Activated CD4-positive, alpha-beta T cell treated with anti-CD3 and anti-CD28 coated beads, Interleukin-2, amount 10 ng/mL, durations not matched to agents 24 days and 14 days (primary cell): ENCODE measurements at regions not wholly inside any gene's neighbourhood (a gene's known extent, or its start where the extent isn't known, plus 50 kb on each side); places are given as distances from the start of the nearest gene placed in this dataset.

Experiments used
- DNase-seq: peaks from one replicate; pipeline ENCODE4 v3.0.0; 2022
- H3K27ac Mint-ChIP-seq: one replicate; pipeline ENCODE4 v1.8.0; 2022; ENCODE audit warnings: mild to moderate bottlenecking, mixed read lengths
- H3K27me3 Mint-ChIP-seq: one replicate; pipeline ENCODE4 v1.8.0; 2022; ENCODE audit warnings: mixed read lengths
- H3K36me3 Mint-ChIP-seq: one replicate; pipeline ENCODE4 v1.8.0; 2022; ENCODE audit warnings: low read depth, mild to moderate bottlenecking, mixed read lengths
- H3K4me1 Mint-ChIP-seq: one replicate; pipeline ENCODE4 v1.8.0; 2021; ENCODE audit warnings: mixed read lengths
- H3K4me3 Mint-ChIP-seq: one replicate; pipeline ENCODE4 v1.8.0; 2022; ENCODE audit warnings: mild to moderate bottlenecking, moderate library complexity, mixed read lengths
- H3K9me3 Mint-ChIP-seq: one replicate; pipeline ENCODE4 v1.8.0; 2021; ENCODE audit warnings: mixed read lengths
- intact Hi-C: fragments of 100-400 bp; cut with micrococcal nuclease; formaldehyde crosslinking; loops from one replicate; pipeline ENCODE4 v1.15.1; 2023

DNA sequence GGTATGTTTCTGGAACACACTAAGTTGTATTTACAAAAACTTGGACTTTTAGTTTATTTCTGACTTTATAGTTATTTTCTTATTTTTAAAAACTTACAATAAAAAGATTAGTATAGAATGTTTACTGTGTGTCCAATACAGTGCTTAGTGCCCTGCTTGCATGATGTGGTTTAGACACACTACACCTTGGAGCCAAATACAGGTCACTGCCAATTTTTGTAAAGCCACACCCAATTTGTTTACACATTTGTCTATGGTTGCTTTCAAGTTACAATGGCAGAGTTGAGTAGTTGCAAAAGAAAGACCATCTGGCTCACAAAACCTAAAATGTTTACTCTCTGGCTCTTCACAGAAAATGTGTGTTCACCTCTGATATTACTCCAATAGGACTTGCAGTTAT lies 807.1 kb downstream of the KCNJ2 start:
- no peaks in the 10 kb centered on the region for H3K27me3 Mint-ChIP-seq
- no peak for DNase-seq
- intact Hi-C loops: no loop called here
- no peak overlapping the region for H3K4me3 Mint-ChIP-seq
- H3K9me3 Mint-ChIP-seq: peaks cover 3% of the 10 kb centered on the region
- no peaks in the 10 kb centered on the region for H3K36me3 Mint-ChIP-seq
- H3K27ac Mint-ChIP-seq: no peak overlapping the region
- no peaks in the 10 kb centered on the region for H3K4me1 Mint-ChIP-seq

DNA sequence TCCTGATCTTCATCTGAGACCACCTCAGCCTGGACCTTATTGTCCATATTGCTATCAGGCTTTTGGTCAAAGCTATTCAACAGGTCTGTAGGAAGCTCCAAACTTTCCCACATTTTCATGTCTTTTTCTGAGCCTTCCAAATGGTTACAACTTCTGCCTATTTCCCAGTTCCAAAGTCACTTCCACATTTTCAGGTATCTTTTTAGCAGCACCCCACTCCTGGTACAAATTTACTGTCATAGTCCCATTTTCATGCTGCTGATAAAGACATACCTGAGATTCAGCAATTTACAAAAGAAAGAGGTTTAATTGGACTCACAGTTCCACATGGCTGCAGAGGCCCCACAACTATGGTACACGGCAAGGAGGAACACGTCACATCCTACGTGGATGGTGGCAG lies 815.5 kb downstream of the KCNJ2 start:
- H3K27ac Mint-ChIP-seq: no peak overlapping the region
- no peaks in the 10 kb centered on the region for H3K27me3 Mint-ChIP-seq
- no peaks in the 10 kb centered on the region for H3K36me3 Mint-ChIP-seq
- peaks cover 25% of the 10 kb centered on the region for H3K9me3 Mint-ChIP-seq
- intact Hi-C loops: no loop called here
- no peaks in the 10 kb centered on the region for H3K4me1 Mint-ChIP-seq
- no peak for DNase-seq
- H3K4me3 Mint-ChIP-seq: no peak overlapping the region

- intact Hi-C loops: no loop called here
- peaks cover 24% of the 10 kb centered on the region for H3K9me3 Mint-ChIP-seq
- H3K4me3 Mint-ChIP-seq: no peak overlapping the region
These were observed 818.6 kb downstream of the KCNJ2 start for GRCh38 chr17:70987867-70988340.

GRCh38 chr17:70988622-70989021 lies 819.3 kb downstream of the KCNJ2 start:
- intact Hi-C loops: no loop called here
- Mint-ChIP-seq H3K9me3 (peaks cover 17% of the 10 kb centered on the region), H3K27ac (no peak overlapping the region), H3K36me3 (no peaks in the 10 kb centered on the region), H3K4me1 (no peaks in the 10 kb centered on the region), H3K27me3 (no peaks in the 10 kb centered on the region), H3K4me3 (no peak overlapping the region)
- DNase-seq: no peak

More at GRCh38 chr17:70987867-70988340, 818.6 kb downstream of the KCNJ2 start:
- H3K27me3 Mint-ChIP-seq: no peaks in the 10 kb centered on the region
- no peaks in the 10 kb centered on the region for H3K4me1 Mint-ChIP-seq
- DNase-seq: no peak
- H3K36me3 Mint-ChIP-seq: no peaks in the 10 kb centered on the region
- no peak overlapping the region for H3K27ac Mint-ChIP-seq

- DNase-seq: no peak
- Mint-ChIP-seq H3K4me1 (no peaks in the 10 kb centered on the region), H3K36me3 (no peaks in the 10 kb centered on the region), H3K4me3 (no peak overlapping the region), H3K9me3 (peaks cover 16% of the 10 kb centered on the region), H3K27ac (no peak overlapping the region), H3K27me3 (no peaks in the 10 kb centered on the region)
- intact Hi-C loops: no loop called here
These were observed 819.9 kb downstream of the KCNJ2 start for GRCh38 chr17:70989280-70989679.

- no peaks in the 10 kb centered on the region for H3K27me3 Mint-ChIP-seq
- H3K36me3 Mint-ChIP-seq: no peaks in the 10 kb centered on the region
These were observed 824.9 kb downstream of the KCNJ2 start for GRCh38 chr17:70994194-70994593.

DNA sequence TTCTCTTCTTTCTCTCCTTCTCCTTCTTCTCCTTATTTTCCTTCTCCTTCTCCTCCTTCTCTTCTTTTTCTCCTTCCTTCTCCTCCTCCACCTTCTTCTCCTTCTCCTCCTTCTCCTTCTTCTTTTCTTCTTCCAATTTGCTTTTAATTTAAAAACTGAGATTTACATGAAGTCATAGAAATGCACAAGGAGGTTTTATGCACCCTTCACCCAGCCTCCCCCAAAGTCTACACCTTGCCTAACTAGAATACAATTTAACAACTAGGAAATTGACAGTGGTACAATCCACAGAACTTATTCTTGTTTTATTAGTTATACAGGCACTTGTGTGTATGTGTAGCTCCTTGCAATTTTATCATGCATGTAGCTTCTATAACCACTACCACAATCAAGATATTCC lies 826.7 kb downstream of the KCNJ2 start:
- H3K9me3 Mint-ChIP-seq: no peaks in the 10 kb centered on the region
- intact Hi-C loops: no loop called here
- H3K27ac Mint-ChIP-seq: no peak overlapping the region
- no peaks in the 10 kb centered on the region for H3K4me1 Mint-ChIP-seq
- DNase-seq: no peak
- H3K4me3 Mint-ChIP-seq: no peak overlapping the region
- H3K36me3 Mint-ChIP-seq: no peaks in the 10 kb centered on the region
- H3K27me3 Mint-ChIP-seq: no peaks in the 10 kb centered on the region

More at GRCh38 chr17:70994194-70994593, 824.9 kb downstream of the KCNJ2 start:
- no peaks in the 10 kb centered on the region for H3K4me1 Mint-ChIP-seq
- H3K27ac Mint-ChIP-seq: no peak overlapping the region
- no peak overlapping the region for H3K4me3 Mint-ChIP-seq
- no peak for DNase-seq
- intact Hi-C loops: no loop called here
- H3K9me3 Mint-ChIP-seq: no peaks in the 10 kb centered on the region

- Mint-ChIP-seq H3K4me1 (no peaks in the 10 kb centered on the region), H3K36me3 (no peaks in the 10 kb centered on the region), H3K9me3 (peaks cover 2% of the 10 kb centered on the region), H3K27ac (no peak overlapping the region), H3K27me3 (no peaks in the 10 kb centered on the region), H3K4me3 (no peak overlapping the region)
- intact Hi-C loops: no loop called here
- no peak for DNase-seq
These were observed 834.4 kb downstream of the KCNJ2 start for GRCh38 chr17:71003736-71004135.

DNA sequence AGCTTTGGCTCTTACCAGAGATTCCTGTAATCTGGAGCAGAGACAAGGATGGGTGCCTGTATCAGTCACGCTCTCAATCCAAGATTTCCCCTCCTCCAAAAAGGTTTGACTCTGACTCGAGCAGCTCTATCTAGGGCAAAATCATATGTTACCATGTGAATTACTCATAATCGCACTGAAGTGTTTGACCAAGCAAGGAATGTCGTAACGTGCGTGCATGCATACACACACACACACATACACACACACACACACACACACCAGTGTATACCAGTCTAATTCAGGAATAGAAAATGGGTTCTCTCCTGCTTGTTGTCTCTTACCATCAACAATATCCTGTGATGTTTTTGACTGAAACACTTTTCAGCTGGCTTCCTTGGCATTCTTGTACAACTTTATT lies 835.1 kb downstream of the KCNJ2 start:
- Mint-ChIP-seq H3K4me1 (no peaks in the 10 kb centered on the region), H3K4me3 (no peak overlapping the region), H3K9me3 (peaks cover 2% of the 10 kb centered on the region), H3K27me3 (no peaks in the 10 kb centered on the region), H3K27ac (no peak overlapping the region), H3K36me3 (no peaks in the 10 kb centered on the region)
- intact Hi-C loops: no loop called here
- DNase-seq: no peak

DNA sequence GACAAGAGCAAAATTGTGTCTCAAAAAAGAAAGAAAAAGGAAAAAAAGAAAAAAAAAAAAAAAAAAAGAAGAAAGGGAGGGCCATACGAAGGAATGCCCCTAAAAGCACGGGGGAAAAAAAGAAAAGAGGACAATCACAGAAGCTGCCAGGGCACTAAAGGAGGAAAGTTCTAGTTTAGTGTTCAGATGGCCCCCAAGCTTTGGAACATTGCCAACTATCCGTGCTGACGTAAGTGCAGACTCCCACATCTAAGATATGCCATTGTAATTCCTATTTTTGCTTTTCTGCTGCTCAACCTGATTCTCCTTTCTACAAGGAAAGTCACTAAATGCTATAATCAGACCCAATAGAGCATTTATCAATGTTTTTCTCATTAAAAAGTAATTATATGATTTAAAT lies 842.1 kb downstream of the KCNJ2 start:
- H3K27me3 Mint-ChIP-seq: no peaks in the 10 kb centered on the region
- H3K4me1 Mint-ChIP-seq: no peaks in the 10 kb centered on the region
- H3K27ac Mint-ChIP-seq: no peak overlapping the region
- no peak for DNase-seq
- H3K4me3 Mint-ChIP-seq: no peak overlapping the region
- intact Hi-C loops: no loop called here
- H3K9me3 Mint-ChIP-seq: peaks cover 11% of the 10 kb centered on the region
- H3K36me3 Mint-ChIP-seq: no peaks in the 10 kb centered on the region

GRCh38 chr17:71019699-71020098 lies 850.4 kb downstream of the KCNJ2 start:
- intact Hi-C loops: no loop called here
- no peaks in the 10 kb centered on the region for H3K36me3 Mint-ChIP-seq

DNA sequence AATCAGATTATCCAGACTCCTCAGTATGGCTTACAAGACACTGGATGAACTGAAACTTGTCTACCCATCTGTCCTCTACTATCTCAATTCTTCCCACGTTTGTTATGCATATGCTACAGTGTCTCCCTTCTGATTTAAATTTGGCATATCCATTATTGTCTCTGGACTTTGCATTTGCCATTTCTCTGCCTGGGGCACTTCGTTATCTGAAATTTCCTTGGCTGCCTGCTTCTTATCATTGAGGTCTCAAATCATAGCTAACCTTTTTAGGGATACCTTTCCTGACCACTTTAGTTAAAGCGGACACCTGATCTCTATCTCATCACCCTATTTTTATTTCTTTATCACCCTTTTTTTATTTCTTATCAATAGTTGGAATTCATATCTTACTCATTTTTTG lies 853.4 kb downstream of the KCNJ2 start:
- intact Hi-C loops: no loop called here
- Mint-ChIP-seq H3K4me3 (no peak overlapping the region), H3K9me3 (no peaks in the 10 kb centered on the region), H3K4me1 (no peaks in the 10 kb centered on the region), H3K27me3 (no peaks in the 10 kb centered on the region), H3K27ac (no peak overlapping the region), H3K36me3 (no peaks in the 10 kb centered on the region)
- no peak for DNase-seq

More at GRCh38 chr17:71019699-71020098, 850.4 kb downstream of the KCNJ2 start:
- no peaks in the 10 kb centered on the region for H3K4me1 Mint-ChIP-seq
- H3K27me3 Mint-ChIP-seq: no peaks in the 10 kb centered on the region
- no peak overlapping the region for H3K27ac Mint-ChIP-seq
- H3K4me3 Mint-ChIP-seq: no peak overlapping the region
- H3K9me3 Mint-ChIP-seq: no peaks in the 10 kb centered on the region
- no peak for DNase-seq

DNA sequence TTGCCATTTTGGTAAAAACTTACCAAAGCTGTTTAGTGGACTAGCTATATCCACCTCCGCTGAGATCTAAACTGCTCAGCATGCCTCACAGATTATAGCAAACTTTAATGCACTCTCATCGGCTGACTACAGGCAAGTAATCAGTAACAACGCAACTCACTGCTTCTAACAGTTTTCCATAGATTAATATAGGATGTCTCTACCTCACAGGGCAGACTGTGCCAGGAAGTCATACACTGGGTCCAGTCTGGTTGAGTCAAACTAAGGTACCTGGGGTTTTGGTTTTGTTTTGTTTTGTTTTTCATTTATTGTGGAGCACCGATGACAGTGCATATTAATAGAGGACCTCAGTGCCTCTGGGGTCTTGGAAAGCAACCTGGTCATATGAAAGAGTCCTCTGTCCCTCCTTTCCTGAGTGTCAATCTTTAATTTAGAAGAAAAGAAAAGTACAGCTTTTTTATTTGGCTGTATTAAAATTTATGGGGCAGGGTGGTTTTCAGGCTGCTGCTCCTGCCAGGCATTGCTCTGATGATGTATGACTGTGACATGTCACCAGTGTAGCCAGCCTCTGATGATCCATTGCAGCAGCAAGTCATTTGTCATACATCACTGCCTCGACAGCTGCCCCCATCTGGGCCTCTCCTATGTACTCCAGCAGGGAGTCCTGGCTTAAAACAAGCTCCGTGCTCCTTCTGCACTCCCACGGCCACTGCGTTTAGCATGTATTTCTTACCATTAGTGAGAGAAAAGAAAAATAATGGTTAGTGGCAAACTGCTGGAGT lies 854.1 kb downstream of the KCNJ2 start:
- H3K9me3 Mint-ChIP-seq: no peaks in the 10 kb centered on the region
- no peaks in the 10 kb centered on the region for H3K27me3 Mint-ChIP-seq
- no peak overlapping the region for H3K27ac Mint-ChIP-seq
- no peaks in the 10 kb centered on the region for H3K36me3 Mint-ChIP-seq
- H3K4me3 Mint-ChIP-seq: no peak overlapping the region
- DNase-seq: no peak
- intact Hi-C loops: no loop called here
- H3K4me1 Mint-ChIP-seq: no peaks in the 10 kb centered on the region

GRCh38 chr17:71024172-71024571 lies 854.8 kb downstream of the KCNJ2 start:
- intact Hi-C loops: no loop called here
- Mint-ChIP-seq H3K36me3 (no peaks in the 10 kb centered on the region), H3K9me3 (no peaks in the 10 kb centered on the region), H3K4me1 (no peaks in the 10 kb centered on the region), H3K27me3 (no peaks in the 10 kb centered on the region), H3K4me3 (no peak overlapping the region), H3K27ac (no peak overlapping the region)
- DNase-seq: no peak

DNA sequence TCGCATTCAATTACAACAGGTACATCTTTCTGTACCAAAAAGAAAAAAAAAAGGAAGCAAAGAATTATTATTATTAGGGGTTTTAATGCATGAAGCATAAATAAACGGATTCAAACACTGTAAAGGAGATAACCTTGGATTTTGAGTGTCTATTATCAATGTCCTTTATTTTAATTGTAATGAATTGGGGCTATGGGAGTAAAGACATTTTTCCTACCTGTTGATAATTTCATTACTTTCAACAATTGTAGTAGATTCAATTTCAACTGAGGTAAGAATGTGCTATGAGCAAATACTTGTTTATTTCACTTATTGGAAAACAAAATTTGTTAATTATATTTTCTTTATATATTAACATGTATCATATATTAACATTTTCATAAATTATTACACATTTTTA lies 855.6 kb downstream of the KCNJ2 start:
- no peak for DNase-seq
- H3K27me3 Mint-ChIP-seq: no peaks in the 10 kb centered on the region
- H3K4me3 Mint-ChIP-seq: no peak overlapping the region
- H3K27ac Mint-ChIP-seq: no peak overlapping the region
- no peaks in the 10 kb centered on the region for H3K36me3 Mint-ChIP-seq
- intact Hi-C loops: no loop called here
- no peaks in the 10 kb centered on the region for H3K4me1 Mint-ChIP-seq
- no peaks in the 10 kb centered on the region for H3K9me3 Mint-ChIP-seq
